ENCODE measurements at regions not wholly inside any gene's neighbourhood (a gene's known extent, or its start where the extent isn't known, plus 50 kb on each side); places are given as distances from the start of the nearest gene placed in this dataset.

- Histone ChIP-seq H3K79me2 (ENCODE audit: insufficient read depth, low read length) (no peaks in the 10 kb centered on the region), H4K20me1 (ENCODE audit: insufficient read depth, low read length) (no peaks in the 10 kb centered on the region), H3K9ac (ENCODE audit: low read depth, low read length) (no peak overlapping the region), H3K4me3 (ENCODE audit: low read depth in 1 of 2, low read length in 2 of 2) (no peak overlapping the region), H2AFZ (ENCODE audit: low read depth, low read length) (no peak overlapping the region), H3K36me3 (ENCODE audit: insufficient read depth, low read length) (no peaks in the 10 kb centered on the region), H3K27ac (ENCODE audit: low read length) (no peak overlapping the region), H3K4me1 (ENCODE audit: insufficient read depth, low read length) (peaks cover 5% of the 10 kb centered on the region), H3K4me2 (ENCODE audit: insufficient read depth, low read length) (no peak overlapping the region), H3K9me3 (ENCODE audit: insufficient read depth, low read length, severe bottlenecking) (no peaks in the 10 kb centered on the region), H3K27me3 (ENCODE audit: insufficient read depth, low read length, poor library complexity) (no peaks in the 10 kb centered on the region)
- TF ChIP-seq EZH2 (IDR thresholded peaks at IDR 0.05; ENCODE audit: borderline replicate concordance, low read depth, low read length, severe bottlenecking): no peak
- no peak for TF ChIP-seq CTCF (IDR thresholded peaks at IDR 0.05; ENCODE audit: borderline replicate concordance, extremely low read depth, low read length, poor library complexity, severe bottlenecking)
- ATAC-seq (ENCODE audit: insufficient read depth, low read depth): no peak
- no peak for DNase-seq
Observed at GRCh38 chr5:142446960-142447279, 122.1 kb upstream of the SPRY4 start.

- Histone ChIP-seq H3K4me3 (ENCODE audit: low read depth in 1 of 2, low read length in 2 of 2) (no peak overlapping the region), H3K27ac (ENCODE audit: low read length) (no peak overlapping the region), H3K9me3 (ENCODE audit: insufficient read depth, low read length, severe bottlenecking) (no peaks in the 10 kb centered on the region), H3K4me2 (ENCODE audit: insufficient read depth, low read length) (no peak overlapping the region), H3K36me3 (ENCODE audit: insufficient read depth, low read length) (no peaks in the 10 kb centered on the region), H3K9ac (ENCODE audit: low read depth, low read length) (no peak overlapping the region), H3K79me2 (ENCODE audit: insufficient read depth, low read length) (no peaks in the 10 kb centered on the region), H3K27me3 (ENCODE audit: insufficient read depth, low read length, poor library complexity) (no peaks in the 10 kb centered on the region), H3K4me1 (ENCODE audit: insufficient read depth, low read length) (peaks cover 10% of the 10 kb centered on the region), H2AFZ (ENCODE audit: low read depth, low read length) (no peak overlapping the region), H4K20me1 (ENCODE audit: insufficient read depth, low read length) (no peaks in the 10 kb centered on the region)
- TF ChIP-seq EZH2 (IDR thresholded peaks at IDR 0.05; ENCODE audit: borderline replicate concordance, low read depth, low read length, severe bottlenecking) (no peak), CTCF (IDR thresholded peaks at IDR 0.05; ENCODE audit: borderline replicate concordance, extremely low read depth, low read length, poor library complexity, severe bottlenecking) (no peak)
- DNase-seq (no peak), ATAC-seq (ENCODE audit: insufficient read depth, low read depth) (no peak)
Observed at GRCh38 chr5:142446131-142446959, 121.5 kb upstream of the SPRY4 start.

- no peaks in the 10 kb centered on the region for H3K79me2 ChIP-seq (ENCODE audit: insufficient read depth, low read length)
- H4K20me1 ChIP-seq (ENCODE audit: insufficient read depth, low read length): no peaks in the 10 kb centered on the region
- no peaks in the 10 kb centered on the region for H3K36me3 ChIP-seq (ENCODE audit: insufficient read depth, low read length)
- H2AFZ ChIP-seq (ENCODE audit: low read depth, low read length): no peak overlapping the region
- H3K4me3 ChIP-seq (ENCODE audit: low read depth in 1 of 2, low read length in 2 of 2): no peak overlapping the region
- DNase-seq (no peak), ATAC-seq (ENCODE audit: insufficient read depth, low read depth) (no peak)
- H3K4me1 ChIP-seq (ENCODE audit: insufficient read depth, low read length): peaks cover 14% of the 10 kb centered on the region
- H3K27ac ChIP-seq (ENCODE audit: low read length): no peak overlapping the region
- H3K4me2 ChIP-seq (ENCODE audit: insufficient read depth, low read length): no peak overlapping the region
- no peaks in the 10 kb centered on the region for H3K27me3 ChIP-seq (ENCODE audit: insufficient read depth, low read length, poor library complexity)
- no peaks in the 10 kb centered on the region for H3K9me3 ChIP-seq (ENCODE audit: insufficient read depth, low read length, severe bottlenecking)
- TF ChIP-seq CTCF (IDR thresholded peaks at IDR 0.05; ENCODE audit: borderline replicate concordance, extremely low read depth, low read length, poor library complexity, severe bottlenecking) (no peak), EZH2 (IDR thresholded peaks at IDR 0.05; ENCODE audit: borderline replicate concordance, low read depth, low read length, severe bottlenecking) (no peak)
- no peak overlapping the region for H3K9ac ChIP-seq (ENCODE audit: low read depth, low read length)
Observed at GRCh38 chr5:142445266-142445665, 120.4 kb upstream of the SPRY4 start.
